HG03342 (cell line): ENCODE measurements at regions not wholly inside any gene's neighbourhood (a gene's known extent, or its start where the extent isn't known, plus 50 kb on each side); places are given as distances from the start of the nearest gene placed in this dataset.

Source experiments
- ATAC-seq: cut with Tn5 transposase; IDR thresholded peaks from one replicate; pipeline ENCODE4 v1.9.1; 2021; ENCODE audit warnings: mild to moderate bottlenecking, moderate library complexity; ENCODE audit not compliant: unreplicated experiment

DNA sequence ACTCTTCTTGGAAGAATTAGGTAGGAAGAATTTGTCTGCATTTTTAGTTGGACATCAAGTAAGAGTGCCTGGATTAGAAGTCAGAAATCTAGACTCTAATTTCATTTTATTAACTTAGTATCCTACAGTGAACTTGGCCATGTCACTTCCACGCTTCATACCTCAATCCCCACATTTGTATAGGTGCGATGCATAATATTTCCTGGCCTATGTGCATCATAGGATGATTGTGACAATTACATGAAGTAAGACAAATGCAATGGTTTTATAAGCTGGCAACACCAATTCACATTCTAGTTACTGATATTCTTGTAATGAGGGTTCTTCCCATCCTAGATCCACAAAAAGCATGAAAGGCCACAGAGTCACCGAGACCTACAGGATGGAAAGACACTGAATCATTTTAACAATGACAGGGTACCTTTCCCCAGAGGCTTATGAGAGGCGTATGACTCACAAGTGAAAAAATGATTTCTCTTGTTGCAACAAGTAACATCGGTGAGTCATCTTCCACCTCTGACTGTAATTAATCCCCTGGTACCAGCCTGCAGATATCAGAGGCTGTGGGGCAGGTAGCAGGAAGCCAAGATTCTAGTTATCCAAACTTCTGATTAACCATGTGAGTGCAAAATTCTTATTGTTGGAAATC is 56.0 kb upstream of the OR5AK2 start:
- no peak for ATAC-seq

DNA sequence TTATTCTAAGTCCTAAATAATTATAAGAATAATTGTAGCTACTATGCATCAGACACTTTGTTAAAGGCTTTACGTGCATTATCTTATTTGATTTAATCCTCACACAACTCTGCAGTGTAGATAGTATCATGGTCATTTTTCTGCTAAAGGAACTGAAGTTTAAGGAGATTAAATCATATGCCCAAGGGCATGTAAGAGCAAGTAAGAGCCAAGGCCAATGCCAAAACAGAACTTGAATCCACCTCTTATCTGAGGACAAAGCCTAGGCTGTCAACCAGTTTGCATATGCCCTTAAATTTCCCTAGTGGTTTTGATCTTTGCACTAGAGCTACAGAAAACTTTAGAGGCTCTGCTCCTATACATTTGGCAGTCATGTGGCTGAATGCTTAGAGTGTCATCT is 65.6 kb upstream of the OR5AK2 start:
- ATAC-seq: no peak

DNA sequence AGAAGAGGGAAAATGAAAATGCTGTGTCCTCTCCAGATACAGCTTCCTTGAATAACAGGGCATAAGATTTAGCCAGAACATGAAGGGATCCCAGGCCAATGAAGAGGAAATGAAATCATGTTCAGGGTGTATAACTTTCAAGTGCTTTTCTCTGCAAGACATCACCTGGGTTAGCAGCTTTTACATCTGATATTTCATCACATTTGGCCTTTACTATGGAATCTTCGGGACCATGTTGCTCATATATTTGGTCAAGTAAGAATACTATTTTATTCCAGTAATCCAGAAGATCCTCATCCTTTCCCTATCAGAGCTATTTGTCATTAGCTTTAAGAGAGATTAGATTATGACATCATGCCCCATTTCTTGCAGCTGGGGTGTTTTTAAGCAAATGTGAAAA is 66.3 kb upstream of the OR5AK2 start:
- no peak for ATAC-seq

DNA sequence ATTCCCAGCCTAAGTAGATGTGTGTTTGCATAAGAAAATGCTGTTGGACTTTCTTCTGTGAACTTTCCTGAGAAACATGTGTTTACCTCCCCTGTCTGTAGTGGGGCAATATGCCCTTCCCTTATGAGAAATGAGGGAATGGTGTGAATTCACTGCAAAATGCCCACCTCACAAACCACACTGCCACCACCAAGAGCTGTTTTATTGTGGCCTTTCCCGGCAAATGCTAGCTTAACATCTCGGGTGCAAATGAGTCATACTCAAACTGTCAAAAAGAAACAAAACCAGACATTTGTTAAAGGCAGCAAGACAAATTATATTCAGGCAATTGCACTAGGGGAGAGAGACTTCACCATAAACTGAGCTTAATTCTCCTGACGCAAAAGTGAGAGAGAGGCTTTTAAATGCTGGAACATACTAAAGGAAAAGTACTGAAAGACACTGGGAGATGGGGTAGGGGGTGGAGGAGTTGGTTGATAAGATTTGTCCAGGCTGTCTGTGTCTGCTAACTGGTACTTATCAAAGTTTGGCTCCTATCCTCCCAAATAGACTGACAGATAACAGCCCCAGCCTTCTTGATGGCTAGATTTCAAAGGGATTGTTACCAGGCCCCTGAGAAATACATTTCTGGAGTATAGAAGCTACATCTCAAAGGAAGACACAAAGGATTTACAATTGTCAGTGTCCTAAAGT is 70.9 kb upstream of the OR5AK2 start:
- ATAC-seq: no peak

DNA sequence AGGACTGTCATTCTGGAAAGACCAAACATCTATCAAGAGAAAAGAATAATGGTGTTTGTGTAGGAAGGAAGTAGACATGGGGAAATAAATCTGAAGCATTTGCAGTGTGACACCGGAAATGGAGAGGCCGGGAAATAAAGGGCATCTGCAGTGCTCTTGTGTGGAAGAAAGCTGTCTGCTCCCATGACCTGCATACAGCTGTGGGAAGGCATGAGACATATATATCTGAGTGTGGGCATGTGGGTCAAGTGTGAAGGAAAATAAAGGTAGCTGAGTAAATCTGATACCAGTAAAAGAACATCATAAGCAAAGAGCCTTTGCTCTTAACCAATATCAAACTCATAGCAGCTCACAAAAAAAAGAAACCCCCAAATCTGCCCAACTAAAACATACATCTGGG is 72.1 kb upstream of the OR5AK2 start:
- no peak for ATAC-seq

DNA sequence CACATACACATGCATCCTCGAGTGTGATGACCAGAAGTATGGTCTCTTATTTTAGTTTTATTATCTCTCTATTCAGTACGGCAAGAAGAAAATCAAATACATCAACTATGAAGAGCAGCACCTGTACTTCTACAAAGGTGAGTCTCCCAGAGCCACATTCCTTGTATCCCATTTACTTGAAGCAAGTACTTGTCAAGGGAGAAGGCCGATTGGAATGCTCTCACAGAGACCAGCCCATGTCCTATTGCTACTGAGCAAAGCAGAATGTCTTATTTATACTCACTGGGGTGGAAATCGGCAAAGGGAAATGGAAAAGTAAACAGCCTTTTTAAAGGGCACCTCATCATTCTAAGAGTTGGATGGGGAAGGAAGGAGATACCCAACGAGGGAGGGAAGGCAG is 72.6 kb upstream of the OR5AK2 start:
- ATAC-seq: no peak

DNA sequence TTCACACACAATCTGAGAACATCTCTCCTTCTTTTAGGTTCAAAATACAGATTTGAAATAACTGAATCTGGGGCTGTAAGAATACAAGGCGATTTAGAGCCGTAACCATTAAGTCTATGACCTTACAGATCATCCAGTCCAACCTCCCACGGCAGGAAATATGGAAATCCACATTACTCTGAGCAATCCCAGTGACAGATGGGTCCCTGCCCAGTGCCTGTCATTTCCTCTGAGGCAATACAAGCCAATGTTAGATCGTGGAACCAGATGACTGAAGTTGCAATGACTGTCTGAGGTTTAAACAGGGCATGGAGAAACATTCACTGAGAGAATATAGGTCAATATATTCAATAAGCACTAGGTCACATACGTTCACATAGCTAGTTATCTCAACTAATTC is 77.4 kb upstream of the OR5AK2 start:
- no peak for ATAC-seq

DNA sequence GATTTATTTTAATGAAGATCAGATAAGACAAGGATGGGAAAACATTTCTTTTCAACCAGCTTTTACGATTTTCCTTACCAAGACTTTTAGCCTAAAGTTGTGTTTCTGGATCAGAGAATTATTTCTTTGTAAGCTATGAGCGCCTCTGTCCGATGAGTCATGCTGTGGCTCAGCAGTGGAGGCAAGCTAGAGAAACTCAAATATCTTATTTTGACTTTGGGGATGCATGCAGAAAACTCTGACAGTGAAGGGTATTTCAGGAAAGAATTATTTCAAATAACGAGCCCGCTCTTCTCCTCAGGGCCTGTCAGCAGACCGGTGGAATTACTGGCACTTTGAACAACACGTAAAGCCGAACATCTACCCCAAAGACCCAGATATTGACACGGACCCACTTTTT is 77.9 kb upstream of the OR5AK2 start:
- ATAC-seq: no peak

DNA sequence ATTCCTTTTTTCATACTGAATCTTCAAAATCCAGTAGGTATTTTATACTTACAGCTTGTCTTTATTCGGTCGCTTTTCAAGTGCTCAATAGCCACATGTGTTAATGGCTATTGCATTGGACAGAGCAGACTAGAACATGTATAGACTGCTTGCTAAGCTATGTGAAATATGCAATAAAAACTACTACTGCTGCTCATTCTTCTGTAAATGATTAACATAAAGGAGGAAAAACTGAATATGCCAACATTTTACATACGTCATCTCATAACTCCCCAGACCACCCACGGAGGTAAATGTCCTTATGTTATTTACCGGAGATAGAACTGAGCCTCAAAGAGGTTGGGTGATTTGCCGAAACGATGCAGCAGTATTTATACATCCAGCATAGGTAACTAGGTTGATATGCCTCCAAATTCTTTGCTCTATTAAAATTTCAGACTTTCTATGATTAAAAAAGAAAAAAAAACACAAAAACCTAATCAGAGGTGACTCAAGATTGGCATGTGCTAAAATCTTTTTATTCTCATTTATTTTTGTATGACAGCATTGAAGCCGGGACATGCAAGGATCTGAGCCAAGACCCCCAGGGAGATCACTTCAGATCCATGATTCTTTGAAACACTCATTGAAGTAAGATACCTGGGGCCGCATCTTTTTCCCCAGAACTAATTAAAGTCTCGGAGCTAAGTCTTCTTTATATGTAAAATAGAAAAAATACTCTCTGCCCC is 78.5 kb upstream of the OR5AK2 start:
- no peak for ATAC-seq

DNA sequence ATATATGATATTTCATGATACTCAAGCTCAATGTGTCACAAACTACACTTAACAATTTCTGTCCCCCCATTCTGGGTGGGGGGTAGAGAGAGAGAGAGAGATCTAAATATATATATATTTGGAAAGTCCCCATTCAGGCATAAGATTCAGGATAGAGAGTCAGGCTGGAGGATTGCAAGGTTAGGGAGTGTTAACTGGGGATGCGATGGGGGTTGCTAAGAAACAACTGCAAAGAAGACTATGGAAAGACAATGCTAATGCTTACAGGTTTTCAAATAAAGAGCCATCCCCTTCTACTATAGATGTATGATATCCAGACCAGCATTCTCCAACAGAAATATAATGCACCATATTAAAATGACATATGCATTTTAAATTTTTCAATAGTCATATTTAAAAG is 79.2 kb upstream of the OR5AK2 start:
- no peak for ATAC-seq

DNA sequence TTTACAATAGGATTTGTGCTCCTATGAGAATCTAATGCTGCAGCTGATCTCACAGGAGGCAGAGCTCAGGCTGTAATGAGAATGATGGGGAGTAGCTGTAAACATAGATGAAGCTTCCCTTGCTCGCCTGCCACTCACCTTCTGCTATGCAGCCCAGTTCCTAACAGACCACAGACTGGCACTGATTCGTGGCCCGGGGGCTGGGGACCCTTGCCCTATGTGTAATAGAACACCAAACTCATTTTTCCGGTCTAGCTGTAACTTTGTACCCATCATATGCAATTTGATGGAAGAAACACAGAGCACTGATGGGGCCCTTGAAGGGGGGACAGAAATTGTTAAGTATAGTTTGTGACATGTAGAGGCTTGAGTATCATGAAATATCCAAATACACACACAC is 79.6 kb upstream of the OR5AK2 start:
- ATAC-seq: no peak

DNA sequence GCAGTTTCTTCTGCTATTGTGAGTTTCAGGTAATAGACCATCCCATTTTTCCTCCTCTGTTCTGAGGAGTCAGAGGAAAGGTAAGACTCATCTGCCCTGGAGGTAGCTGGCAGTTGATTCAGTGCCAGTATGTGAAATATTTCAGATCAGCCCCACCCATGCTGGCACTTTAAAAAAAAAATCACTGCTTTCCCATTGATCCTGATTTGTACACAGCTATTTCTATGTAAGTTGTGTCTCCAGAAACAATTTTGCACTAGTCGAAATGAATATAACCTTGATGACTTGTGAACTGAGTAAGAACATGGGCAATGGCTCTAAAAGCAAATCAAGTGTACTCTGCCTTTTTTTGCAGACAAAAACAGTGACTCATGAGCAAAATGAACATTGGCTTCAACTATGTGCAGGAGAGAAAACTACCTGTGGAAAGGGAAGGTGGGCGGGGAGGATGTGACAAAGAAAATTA is 82.0 kb upstream of the OR5AK2 start:
- ATAC-seq: no peak

DNA sequence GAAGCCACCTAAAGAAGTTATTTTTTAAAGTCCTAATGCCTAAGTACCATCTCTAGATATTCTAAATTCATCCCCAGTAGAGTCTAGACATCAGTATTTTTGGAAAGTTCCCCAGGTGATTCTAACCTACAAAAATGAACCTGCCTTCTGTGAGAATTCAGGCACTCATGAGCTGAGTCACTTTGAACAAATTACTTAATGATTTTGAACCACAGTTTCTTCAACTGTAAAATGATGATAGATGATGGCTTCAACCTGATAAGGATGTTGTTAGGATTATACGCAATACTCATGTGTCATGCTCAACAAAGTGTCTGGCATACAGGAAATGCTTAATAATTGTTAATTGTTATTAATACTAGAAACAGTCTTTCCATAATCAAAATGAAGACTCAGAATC is 82.8 kb upstream of the OR5AK2 start:
- ATAC-seq: no peak

DNA sequence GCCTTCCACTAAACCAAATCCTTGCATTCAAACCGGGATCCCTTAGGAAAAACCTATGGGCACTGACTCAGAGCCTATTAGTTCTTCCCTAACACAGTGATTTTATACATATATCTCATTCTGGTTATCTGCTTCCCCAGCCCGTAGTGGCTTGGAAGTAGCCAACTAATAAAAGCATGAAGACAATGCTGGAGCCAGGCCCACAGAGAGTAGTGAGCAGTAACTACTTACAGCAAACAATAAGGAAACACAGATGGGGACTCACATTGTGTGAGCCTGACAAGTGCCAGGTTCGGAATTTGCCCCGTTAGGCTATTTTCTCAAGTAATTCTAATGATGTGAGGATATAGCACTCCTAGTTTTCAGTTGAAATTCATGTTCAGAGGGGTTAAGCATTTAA is 83.3 kb upstream of the OR5AK2 start:
- ATAC-seq: no peak

DNA sequence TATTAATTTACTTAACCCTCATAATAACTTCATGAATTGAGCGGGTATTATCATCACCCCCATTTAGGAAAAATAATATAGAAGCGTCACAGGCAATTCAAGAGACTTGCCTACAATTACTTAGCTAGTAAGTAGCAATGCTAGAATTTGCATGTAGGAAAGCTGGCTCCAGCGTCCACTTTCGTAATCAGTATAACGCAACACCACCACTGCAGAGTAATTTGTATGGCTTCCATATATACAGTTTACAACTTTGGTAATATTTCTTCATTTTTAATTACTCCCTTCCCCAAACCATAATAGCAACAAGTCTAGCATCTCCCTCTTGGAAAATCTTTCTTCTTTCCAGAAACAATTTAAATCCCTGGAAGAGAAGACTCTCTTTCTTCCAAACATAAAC is 89.9 kb upstream of the OR5AK2 start:
- no peak for ATAC-seq

DNA sequence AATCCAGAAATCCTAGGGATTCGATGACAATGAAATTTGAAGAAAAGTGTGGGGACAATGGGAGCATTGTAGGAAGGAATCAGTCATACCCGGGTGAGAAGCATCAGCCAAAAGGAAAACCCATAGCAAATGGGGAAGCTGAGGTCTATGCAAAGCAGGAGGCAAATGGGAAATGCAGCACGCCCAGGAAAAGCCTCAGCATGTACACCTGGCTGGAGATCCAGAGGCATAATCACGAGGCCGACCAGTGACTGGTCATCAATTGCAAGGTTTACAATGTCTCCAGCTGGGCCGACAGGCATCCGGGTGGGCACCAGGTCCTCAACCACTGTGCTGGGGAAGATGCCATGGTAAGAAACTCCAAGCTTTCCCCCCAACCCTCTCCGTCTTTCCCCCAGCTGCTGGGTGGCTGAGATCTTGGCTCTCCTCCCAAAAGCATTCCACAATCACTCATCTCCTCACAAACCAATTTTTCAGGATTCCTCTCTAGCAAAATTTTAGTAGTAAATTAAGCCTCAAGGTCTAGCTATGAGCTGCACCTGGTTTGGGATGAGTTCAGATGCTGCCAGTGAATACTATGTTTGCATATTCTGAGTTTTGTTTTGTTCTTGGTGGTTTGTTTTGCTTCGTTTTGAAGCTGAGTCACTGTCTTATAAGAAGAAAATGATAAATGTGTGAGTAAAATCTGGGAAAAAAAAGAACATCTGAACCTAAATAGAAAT is 98.0 kb upstream of the OR5AK2 start:
- no peak for ATAC-seq

DNA sequence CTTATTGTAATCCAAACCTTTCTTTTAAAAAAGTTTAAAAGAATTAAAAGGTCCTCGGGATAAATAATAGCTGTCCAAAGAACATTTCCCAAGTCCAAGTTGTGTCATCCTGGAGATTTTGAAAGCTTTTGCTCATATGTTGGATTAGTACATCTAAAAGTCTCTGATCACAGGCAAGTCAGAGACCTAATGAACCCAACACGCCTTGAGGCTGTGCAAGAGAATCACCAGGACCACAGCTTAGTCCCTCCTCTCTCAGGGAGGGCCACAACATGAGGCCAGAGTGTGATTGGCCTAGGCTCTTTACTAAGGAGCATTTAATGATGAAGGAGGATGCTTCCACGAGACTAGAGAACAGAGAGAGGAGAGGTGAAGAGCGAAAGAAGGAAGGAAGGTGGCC is 98.7 kb upstream of the OR5AK2 start:
- ATAC-seq: no peak

DNA sequence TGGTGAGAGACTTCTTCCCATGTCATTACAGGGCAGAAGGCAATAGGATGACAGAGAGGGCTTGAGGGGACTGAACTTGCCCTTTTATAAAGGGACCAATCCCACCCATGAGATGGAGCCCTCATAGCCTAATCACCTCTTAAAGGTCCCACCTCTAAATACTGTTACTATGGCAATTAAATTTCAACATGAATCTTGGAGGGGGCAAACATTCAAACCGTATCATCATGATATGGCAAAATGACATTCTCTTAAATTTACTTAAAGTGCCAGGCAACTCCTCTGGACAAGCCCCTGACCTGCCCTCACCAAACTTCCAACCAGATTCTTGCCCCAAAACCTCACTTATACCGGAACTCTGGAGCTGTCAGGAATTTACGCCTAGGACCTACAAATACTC is 100.8 kb upstream of the OR5AK2 start:
- ATAC-seq: no peak

DNA sequence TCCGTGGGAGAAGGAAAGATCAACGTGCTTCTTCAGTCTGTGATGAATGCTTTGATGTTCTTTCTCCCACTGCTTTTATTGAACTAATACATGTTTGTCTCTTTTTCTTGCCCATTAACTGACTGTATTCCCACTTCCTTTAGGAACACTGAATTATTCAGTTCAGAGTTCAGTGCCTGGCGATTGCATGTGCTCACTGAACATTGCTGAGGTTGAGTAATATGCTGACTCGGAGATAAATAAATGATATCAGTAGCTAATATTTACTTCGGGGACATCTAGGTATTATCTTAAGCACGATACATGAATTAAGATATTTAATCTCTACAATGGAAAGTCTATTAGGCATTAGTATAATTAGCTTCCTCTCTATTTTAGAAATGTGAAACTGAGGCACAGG is 102.3 kb upstream of the OR5AK2 start:
- no peak for ATAC-seq

DNA sequence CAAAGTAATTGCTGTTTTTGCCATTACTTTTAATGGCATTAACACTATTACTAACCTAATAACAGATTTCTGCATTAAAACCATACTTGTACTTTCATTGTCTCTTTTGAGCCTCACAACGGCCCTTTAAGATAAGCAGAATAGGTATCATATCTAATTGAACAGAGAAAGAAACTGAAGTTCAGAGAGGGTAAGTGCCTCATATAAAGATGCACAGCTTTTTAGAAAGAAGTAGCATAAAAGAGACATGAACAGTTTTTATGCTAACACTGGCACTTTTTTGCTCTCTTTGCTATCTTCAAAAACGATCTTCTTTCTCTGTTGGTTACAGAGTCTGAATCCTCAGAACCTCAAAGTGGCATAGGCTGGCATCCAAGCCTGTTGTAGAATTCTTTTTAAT is 102.9 kb upstream of the OR5AK2 start:
- ATAC-seq: no peak

DNA sequence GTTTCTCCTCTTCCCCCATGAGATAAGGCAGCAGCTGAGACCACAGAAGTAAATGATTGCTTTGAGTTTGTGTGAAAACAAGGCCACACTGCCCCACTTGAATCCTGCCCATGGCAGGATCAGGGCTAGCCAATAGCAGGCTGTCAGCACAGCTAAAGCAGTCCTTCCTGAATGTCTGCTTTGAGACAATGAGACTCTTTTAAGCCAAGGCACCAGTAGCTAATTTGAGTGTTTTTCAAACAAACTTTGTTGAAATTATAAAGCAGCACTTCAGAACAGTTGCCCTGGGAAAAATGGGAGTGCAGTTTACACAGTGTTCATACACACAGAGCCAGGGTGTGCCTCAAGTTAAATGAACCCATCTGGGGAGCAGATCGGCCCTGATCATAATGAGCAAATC is 103.5 kb upstream of the OR5AK2 start:
- no peak for ATAC-seq
